K562 (cell line): ENCODE measurements at regions not wholly inside any gene's neighbourhood (a gene's known extent, or its start where the extent isn't known, plus 50 kb on each side); places are given as distances from the start of the nearest gene placed in this dataset.

ENCODE experiments used
- ATAC-seq: fragments of 200-7000 bp; cut with Tn5 transposase; 3 replicates; pipeline ENCODE4 v1.9.1; 2020; ENCODE audit warnings: moderate library complexity
- BruUV-seq: library from RNA; stranded (reverse); fragments of 400-500 nt; replicated peaks from 2 replicates; lab custom pipeline; 2021; lab: Mats Ljungman, UMichigan
- CTCF ChIA-PET: fragments of 300-600 bp; formaldehyde crosslinking; extraction: SDS; loops from one replicate; lab custom pipeline; 2021; ENCODE audit warnings: low intra/inter-chr PET ratio; lab: Yijun Ruan, JAX
- POLR2A ChIA-PET: fragments of 300-600, 350-650 bp; sonication (Branson Sonifier 250); formaldehyde crosslinking; extraction: SDS; loops from one replicate; lab custom pipeline; 2021; ENCODE audit warnings: antibody characterized with exemption, inconsistent platforms; lab: Yijun Ruan, JAX
- DNase-seq, 4 experiments: peaks; one replicate each; pipeline versions ENCODE4 v3.0.0 to v3.0.0-alpha.2; 2011 to 2018; ENCODE audit warnings: low spot score in 3 of 4, mixed read lengths in 3 of 4; ENCODE audit errors: extremely low read depth in 1 of 4
- FAIRE-seq: peaks from 2 replicates; lab custom pipeline; 2011; peaks lifted over from hg19 to GRCh38; lab: Jason Lieb, UNC
- H2AFZ ChIP-seq: 2 replicates; pipeline ENCODE4 v1.6.0; 2011; ENCODE audit warnings: low read depth, low read length, control low read depth, inconsistent platforms
- H3K27ac ChIP-seq: fragments of 200-600 bp; 3 replicates; pipeline ENCODE4 v1.8.0; 2011; ENCODE audit warnings: low read depth, mild to moderate bottlenecking, control low read depth, inconsistent platforms, low read length, moderate library complexity, mixed read lengths; ENCODE audit errors: extremely low read depth
- H3K27me3 ChIP-seq, 2 experiments: fragments of 300-600 bp in 1 of 2; 2 replicates in 1 of 2; 3 replicates in 1 of 2; pipeline versions ENCODE4 v1.6.0 to v1.8.0; 2011; ENCODE audit warnings: inconsistent platforms in 2 of 2, low read length in 2 of 2, mild to moderate bottlenecking in 1 of 2, mixed read lengths in 1 of 2, moderate library complexity in 1 of 2; ENCODE audit not compliant: control insufficient read depth in 2 of 2, insufficient read depth in 2 of 2
- H3K36me3 ChIP-seq: fragments of 300-600 bp; 3 replicates; pipeline ENCODE4 v1.8.0; 2011; ENCODE audit warnings: mild to moderate bottlenecking, low read length, inconsistent platforms; ENCODE audit not compliant: control insufficient read depth, insufficient read depth
- H3K4me1 ChIP-seq, 2 experiments: fragments of 200-600 bp in 1 of 2; replicated peaks in 1 of 2; 2 replicates in 1 of 2; 3 replicates in 1 of 2; pipeline versions ENCODE4 v1.5.1 to v1.8.0; 2011; ENCODE audit warnings: inconsistent platforms in 2 of 2, low read length in 2 of 2, mild to moderate bottlenecking in 1 of 2, mixed read lengths in 1 of 2, moderate library complexity in 1 of 2; ENCODE audit not compliant: control insufficient read depth in 2 of 2, insufficient read depth in 2 of 2
- H3K4me2 ChIP-seq: 2 replicates; pipeline ENCODE4 v1.6.1; 2011; ENCODE audit warnings: low read length, control low read depth, inconsistent platforms, mixed read lengths; ENCODE audit not compliant: insufficient read depth
- H3K4me3 ChIP-seq: fragments of 200-600 bp; sonication (generic), shearing (Covaris generic); 2 replicates; pipeline ENCODE4 v1.5.1; 2016; ENCODE audit warnings: control low read depth, inconsistent platforms
- H3K79me2 ChIP-seq: fragments of 200-600 bp; 3 replicates; pipeline ENCODE4 v1.8.0; 2011; ENCODE audit warnings: low read length, inconsistent platforms; ENCODE audit not compliant: control insufficient read depth, insufficient read depth
- H3K9ac ChIP-seq, 2 experiments: 2 replicates each; pipeline versions ENCODE4 v1.6.0 to v1.6.1; 2011; ENCODE audit warnings: low read depth in 2 of 2, low read length in 2 of 2, control low read depth in 1 of 2, inconsistent platforms in 1 of 2, mild to moderate bottlenecking in 1 of 2, mixed read lengths in 1 of 2; ENCODE audit not compliant: insufficient read depth in 1 of 2
- H3K9me1 ChIP-seq: one replicate; pipeline ENCODE4 v1.6.0; 2011; ENCODE audit warnings: inconsistent platforms, mild to moderate bottlenecking, low read length, moderate library complexity; ENCODE audit not compliant: control insufficient read depth, insufficient read depth
- H3K9me3 ChIP-seq: replicated peaks from 2 replicates; pipeline ENCODE4 v1.5.1; 2011; ENCODE audit warnings: low read depth, low read length, inconsistent platforms; ENCODE audit not compliant: control insufficient read depth, insufficient read depth
- H4K20me1 ChIP-seq: replicated peaks from 2 replicates; pipeline ENCODE4 v1.6.1; 2011; ENCODE audit warnings: low read length, inconsistent platforms, mixed read lengths; ENCODE audit not compliant: control insufficient read depth, insufficient read depth
- BCOR ChIP-seq: fragments of 450-650 bp; IDR thresholded peaks from 2 replicates; pipeline ENCODE4 v1.6.1; 2016
- MAX ChIP-seq: sonication (generic); formaldehyde crosslinking; IDR thresholded peaks from 2 replicates; pipeline ENCODE4 v1.9.0; 2022; ENCODE audit warnings: mild to moderate bottlenecking, missing genetic modification reagents
- NONO ChIP-seq, 2 experiments: fragments of 200-400 bp in 1 of 2; fragments of 450-650 bp in 1 of 2; formaldehyde crosslinking in 1 of 2; IDR thresholded peaks; 2 replicates each; pipeline ENCODE4 v1.6.1; 2017; ENCODE audit warnings: low read depth in 2 of 2, mild to moderate bottlenecking in 2 of 2, moderate library complexity in 2 of 2, low read length in 1 of 2
- NR0B1 ChIP-seq: fragments of 450-650 bp; IDR thresholded peaks from one replicate; pipeline ENCODE4 v1.6.1; 2018; ENCODE audit warnings: mild to moderate bottlenecking, moderate library complexity; ENCODE audit not compliant: partially characterized antibody
- PREB ChIP-seq: sonication (generic); formaldehyde crosslinking; IDR thresholded peaks from 2 replicates; pipeline ENCODE4 v1.8.1; 2023; ENCODE audit warnings: mild to moderate bottlenecking, missing genetic modification reagents
- RNF219 ChIP-seq: fragments of 250-450 bp; sonication (Bioruptor Pico); IDR thresholded peaks from 2 replicates; pipeline ENCODE4 v1.5.0; 2022; ENCODE audit warnings: mild to moderate bottlenecking
- SNRNP70 ChIP-seq: fragments of 200-400 bp; formaldehyde crosslinking; optimal IDR thresholded peaks from 2 replicates; pipeline ENCODE3; 2017; ENCODE audit warnings: low read depth, low read length
- XRCC4 ChIP-seq: IDR thresholded peaks from one replicate; pipeline ENCODE4 v1.6.1; 2011; ENCODE audit not compliant: insufficient read depth, insufficient read length; ENCODE audit errors: extremely low read depth
- XRCC5 ChIP-seq: fragments of 200-400 bp; formaldehyde crosslinking; IDR thresholded peaks from 2 replicates; pipeline ENCODE4 v1.6.1; 2017; ENCODE audit warnings: low read depth, mild to moderate bottlenecking, low read length
- ZNF740 ChIP-seq, 3 experiments: fragments of 200-800 bp in 1 of 3; sonication (Bioruptor generic) in 1 of 3; sonication (generic) in 1 of 3; formaldehyde crosslinking in 1 of 3; IDR thresholded peaks; 2 replicates each; pipeline versions ENCODE4 v1.6.1 to v1.8.0; 2016 to 2022; ENCODE audit warnings: mild to moderate bottlenecking in 2 of 3, missing compliant biosample characterization in 2 of 3, missing genetic modification characterization in 2 of 3, missing genetic modification reagents in 1 of 3
- ZNF77 ChIP-seq: fragments of 250-450 bp; sonication (Bioruptor Pico); IDR thresholded peaks from 2 replicates; pipeline ENCODE4 v1.5.0; 2020
- ZZZ3 ChIP-seq: fragments of 450-650 bp; IDR thresholded peaks from 2 replicates; pipeline ENCODE4 v1.6.1; 2016; ENCODE audit warnings: antibody characterized with exemption, mild to moderate bottlenecking, moderate library complexity
- WGBS: fragments of 100-300 bp; shearing (Covaris generic); methylation state at CpG from one replicate; pipeline ENCODE4 v1.1.6; 2016; ENCODE audit warnings: low coverage, mixed read lengths; ENCODE audit not compliant: insufficient coverage; ENCODE audit errors: missing lambda C conversion rate; 5-methylcytosine and 5-hydroxymethylcytosine counted together
- in situ Hi-C: fragments of 300-500 bp; cut with MboI; formaldehyde crosslinking; loops from 4 replicates; pipeline ENCODE4 v1.15.0; 2018; ENCODE audit warnings: inconsistent platforms, mixed read lengths
- intact Hi-C: fragments of 100-400 bp; cut with micrococcal nuclease; formaldehyde crosslinking; loops from 2 replicates; pipeline ENCODE4 v1.14.2; 2022

- TF ChIP-seq NR0B1 (no peak), XRCC5 (no peak), SNRNP70 (no peak), BCOR (no peak), PREB (CRISPR knock-in tag) (no peak)
These were observed 109.5 kb downstream of the MZT1 start (continued) for GRCh38 chr13:72617951-72618350.

GRCh38 chr13:72617186-72617585, 110.2 kb downstream of the MZT1 start:
- H3K27me3 ChIP-seq, result no peaks in the 10 kb centered on the region
- CTCF ChIA-PET, result no interaction called here
- no peak overlapping the region for H2AFZ ChIP-seq
- ATAC-seq (no peak), FAIRE-seq (no peak), DNase-seq (no peak)
- H4K20me1 ChIP-seq, result no peaks in the 10 kb centered on the region
- 0% methylated on average over 2 of the region's 2 CpGs for WGBS
- H3K4me3 ChIP-seq, result no peak overlapping the region
- no TSS peak for BruUV-seq
- intact Hi-C loops, result no loop called here
- H3K36me3 ChIP-seq, result no peaks in the 10 kb centered on the region
- no peak overlapping the region for H3K27ac ChIP-seq
- H3K79me2 ChIP-seq, result no peaks in the 10 kb centered on the region
- H3K4me2 ChIP-seq, result no peak overlapping the region
- no peaks in the 10 kb centered on the region for H3K4me1 ChIP-seq
- POLR2A ChIA-PET, result interaction anchor here (0.6 kb wide), 1 partner anchor 112 kb away, joined by 3 read pairs; no protein-coding TSS in a partner anchor
- H3K9me1 ChIP-seq, result no peaks in the 10 kb centered on the region
- no peaks in the 10 kb centered on the region for H3K9me3 ChIP-seq
- no peak overlapping the region for H3K9ac ChIP-seq
- in situ Hi-C loops, result no loop called here
- TF ChIP-seq ZZZ3, result no peak
- no peak for TF ChIP-seq ZNF77
- no peak for TF ChIP-seq XRCC4
- no peak for TF ChIP-seq RNF219 (CRISPR knock-in tag)
- no peak for TF ChIP-seq MAX
- TF ChIP-seq NONO (IDR thresholded peaks at IDR 0.05; ENCODE audit: low read depth in 2 of 2, low read length in 1 of 2), result no peak
- TF ChIP-seq ZNF740 (CRISPR knock-in tag; IDR thresholded peaks at IDR 0.05), result no peak
- TF ChIP-seq ZNF740 (tag; IDR thresholded peaks at IDR 0.05), result no peak
